COLO829 (cell line): ENCODE measurements at regions not wholly inside any gene's neighbourhood (a gene's known extent, or its start where the extent isn't known, plus 50 kb on each side); places are given as distances from the start of the nearest gene placed in this dataset.
"Not testable (repeated sequence)": the region's sequence is repeated elsewhere in the genome, so short reads cannot be mapped to it uniquely, and the experiment has no call there.

Experiments
- DNase-seq: peaks from one replicate; pipeline ENCODE4 v3.0.0; 2012; ENCODE audit warnings: low spot score

DNA sequence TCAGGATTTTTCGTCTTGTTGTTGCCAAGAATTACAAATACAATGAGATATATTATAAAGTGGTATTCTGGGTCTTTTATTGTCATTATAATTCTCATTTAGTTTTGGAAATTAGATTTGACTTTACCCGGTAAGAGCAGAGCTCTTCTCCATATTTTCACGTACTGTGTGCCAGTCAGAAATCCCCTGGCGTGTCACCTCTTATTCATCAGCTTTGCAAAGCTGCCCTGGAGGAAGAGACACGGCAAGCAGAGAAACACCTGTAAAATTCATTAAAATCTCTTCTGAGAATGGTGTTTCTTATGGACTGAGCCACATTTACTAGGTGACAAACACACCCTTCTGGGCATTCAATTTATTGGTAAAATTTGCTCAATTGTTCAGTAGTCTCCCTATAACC, 440.4 kb downstream of the HINT1 start:
- DNase-seq, result no peak

DNA sequence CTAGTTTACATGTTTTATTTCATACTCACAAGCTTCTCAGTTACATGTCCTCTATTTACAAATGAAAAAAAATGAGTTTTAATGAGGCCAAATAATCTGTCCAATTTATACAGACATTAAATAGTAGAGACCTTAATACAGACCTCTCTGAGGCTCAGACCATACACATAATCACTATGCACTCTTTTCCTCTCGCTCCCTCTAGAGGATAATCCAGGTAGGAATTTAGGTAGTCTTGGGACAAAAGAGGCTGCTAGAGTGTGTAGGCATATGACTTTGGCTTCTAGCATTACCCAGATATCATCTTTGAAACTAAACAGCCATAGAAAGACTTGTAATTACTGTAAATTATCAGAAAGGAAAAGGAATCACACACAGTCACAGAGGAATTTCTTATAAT, 444.7 kb downstream of the HINT1 start:
- peak; percentile 6 for DNase-seq

DNA sequence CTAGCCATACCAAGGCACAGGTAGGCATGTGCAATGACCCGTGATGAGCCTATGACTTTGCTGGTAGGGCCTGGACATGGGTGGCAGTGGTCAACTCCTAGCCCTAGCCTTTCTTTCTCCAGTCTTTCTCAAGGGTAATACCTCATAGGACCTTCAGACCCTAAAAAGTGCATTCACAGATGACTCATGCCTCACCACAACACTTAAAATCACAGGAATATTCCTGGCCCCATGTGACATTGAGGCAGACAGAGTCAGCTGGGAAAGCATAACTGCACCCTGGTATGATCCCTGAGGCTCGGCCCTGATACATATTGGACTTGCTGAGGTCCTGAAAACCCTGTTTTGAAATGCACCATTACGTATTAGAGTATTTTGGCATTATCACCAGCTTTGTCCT, 449.5 kb downstream of the HINT1 start:
- DNase-seq, result no peak

DNA sequence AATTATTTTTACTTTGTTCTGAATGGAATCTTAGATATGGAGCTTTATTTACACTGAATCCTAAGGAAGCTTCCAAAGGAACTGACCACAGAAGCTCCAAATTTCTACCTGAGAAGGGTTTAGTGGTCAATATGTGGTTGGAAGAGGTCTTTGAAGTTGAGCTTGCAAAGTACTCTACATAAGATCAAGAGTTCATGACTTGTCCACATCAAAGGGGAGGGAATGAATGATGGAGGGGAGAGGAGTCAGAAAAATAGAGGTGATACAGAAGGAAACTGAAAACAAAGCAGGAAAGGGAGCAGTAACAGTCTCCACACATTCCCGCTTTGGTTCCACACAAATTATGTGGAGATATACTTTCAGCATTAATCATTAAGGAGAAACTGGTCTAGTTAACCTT, 450.9 kb downstream of the HINT1 start:
- DNase-seq, result no peak

DNA sequence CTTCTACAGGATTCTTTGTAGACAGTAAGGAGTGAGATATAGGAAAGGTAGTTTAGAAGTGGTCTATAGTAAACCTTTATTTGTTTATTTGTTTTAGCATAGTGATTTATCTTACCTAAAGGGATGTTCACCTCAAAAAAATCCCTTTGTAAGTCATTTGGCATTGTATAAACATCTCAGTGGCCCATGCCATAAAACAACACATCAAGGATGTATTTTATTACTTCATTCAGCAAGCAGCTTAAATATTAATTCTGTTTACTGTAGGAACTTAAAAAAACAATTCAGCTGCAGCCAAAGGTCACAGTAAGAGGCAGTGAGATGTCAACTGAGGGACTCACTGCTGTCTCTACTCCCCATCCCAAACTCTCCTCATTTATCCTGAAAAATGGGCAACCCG, 452.7 kb downstream of the HINT1 start:
- DNase-seq, result no peak

DNA sequence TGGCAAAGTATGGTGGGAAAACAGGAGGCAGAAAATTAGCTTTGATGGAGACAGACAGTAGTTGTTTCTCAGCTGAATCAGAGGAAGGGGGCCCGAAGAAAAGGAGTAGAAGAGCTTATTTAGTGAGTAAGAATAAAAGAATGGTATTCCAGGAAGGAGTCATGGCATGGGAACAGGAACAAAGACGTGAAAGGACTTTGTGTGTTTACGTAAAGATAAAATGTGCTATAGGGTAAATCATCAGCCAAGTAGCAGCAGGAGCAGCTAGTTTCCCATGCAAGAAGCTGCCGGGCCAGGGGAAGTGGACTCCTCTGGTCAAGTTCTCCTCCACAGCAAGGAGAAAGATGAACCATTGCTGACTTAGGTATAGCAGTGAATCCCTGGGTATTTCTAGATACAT, 454.5 kb downstream of the HINT1 start:
- DNase-seq, result no peak

DNA sequence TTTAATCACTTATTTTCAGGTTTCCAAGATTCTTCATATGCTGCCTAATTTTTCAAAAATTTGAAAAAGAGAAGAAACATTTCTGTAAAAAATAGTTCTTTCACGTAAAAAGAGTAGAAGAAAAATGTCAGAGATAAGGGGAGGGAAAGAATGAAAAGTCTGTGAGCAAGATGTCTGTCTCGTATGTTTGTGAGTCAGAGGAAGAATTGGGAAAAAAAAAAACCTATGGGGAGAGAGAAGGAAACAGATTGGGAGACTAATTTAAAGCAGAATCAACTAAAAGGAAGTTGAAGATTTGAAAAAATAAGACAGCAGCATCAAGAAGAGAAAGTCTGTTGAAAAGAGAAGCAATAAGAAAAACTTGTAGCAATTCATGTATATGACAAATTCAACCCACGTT, 456.3 kb downstream of the HINT1 start:
- no peak for DNase-seq

DNA sequence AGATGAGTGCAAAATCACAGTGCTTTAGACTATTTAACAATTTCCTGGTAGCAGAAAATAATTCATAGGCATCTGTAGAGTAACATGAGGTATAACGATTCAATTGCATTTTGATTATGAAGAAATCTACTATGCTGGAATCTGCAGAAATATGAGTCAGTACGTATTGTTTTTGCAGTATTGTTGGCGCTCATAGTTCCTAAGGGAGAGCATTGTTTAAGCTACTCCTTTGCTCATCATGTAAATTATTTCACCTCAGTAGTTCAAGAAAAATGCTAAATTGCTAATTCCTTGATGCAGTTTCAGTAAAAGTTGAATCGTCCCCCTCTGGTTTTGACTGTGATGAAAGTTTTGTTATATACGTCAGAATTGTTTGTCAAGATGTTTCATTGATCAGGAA, 458.4 kb downstream of the HINT1 start:
- DNase-seq, result no peak

DNA sequence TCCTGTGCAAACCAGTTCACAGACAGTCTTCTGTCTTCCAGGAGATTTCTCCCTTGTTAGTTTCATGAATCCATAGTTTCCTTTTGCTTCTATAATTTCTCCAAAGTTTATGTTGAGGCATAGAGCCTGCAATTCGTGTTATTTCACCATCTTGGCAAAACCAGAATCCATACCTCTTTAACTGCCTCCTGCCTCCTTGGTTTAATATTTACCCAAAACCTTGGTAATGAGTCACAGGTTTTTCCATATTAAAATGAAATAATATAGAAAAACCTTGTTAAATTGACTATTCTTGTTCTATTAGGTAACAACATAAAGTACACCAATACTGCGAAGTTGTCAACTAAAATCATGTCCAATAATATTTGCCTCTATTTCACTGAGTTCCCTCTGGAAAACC, 459.7 kb downstream of the HINT1 start:
- no peak for DNase-seq

DNA sequence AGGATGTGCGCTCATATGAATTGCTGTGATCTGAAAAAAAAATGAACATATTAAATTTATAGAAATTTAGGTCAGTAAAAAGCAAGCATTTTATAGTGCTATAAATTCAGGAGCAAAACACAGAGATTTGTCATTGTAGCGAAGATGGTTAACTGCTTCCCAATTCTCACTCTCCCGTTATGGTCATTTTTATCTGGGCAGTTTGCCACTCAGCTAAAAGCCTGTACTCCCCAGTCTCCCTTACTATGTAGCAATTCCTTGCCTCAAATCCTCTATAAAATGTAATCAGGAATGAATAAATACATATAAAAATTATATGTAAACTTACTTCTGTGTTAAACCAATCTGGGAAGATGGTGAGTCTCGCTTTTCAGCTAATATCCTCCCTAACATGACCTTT, 471.5 kb downstream of the HINT1 start:
- DNase-seq, result no peak

DNA sequence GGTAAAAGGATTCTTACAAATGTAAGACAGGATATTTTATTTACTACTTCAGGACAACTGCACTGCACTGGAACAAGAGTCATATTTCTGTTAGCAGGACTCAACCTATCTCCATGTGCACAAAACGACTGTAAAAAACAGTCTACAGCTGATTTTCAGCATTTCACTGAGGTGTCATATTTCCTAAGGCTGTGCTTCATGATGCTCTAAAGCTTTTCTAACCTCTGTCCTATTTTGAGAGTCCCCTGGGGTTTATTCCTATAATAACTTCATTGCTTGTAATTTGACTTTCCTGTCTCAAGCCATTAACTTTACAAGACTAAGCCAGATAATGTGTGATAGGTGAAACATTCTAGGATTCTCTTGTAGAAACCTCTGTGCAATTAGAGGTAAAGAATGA, 472.3 kb downstream of the HINT1 start:
- DNase-seq, result no peak

DNA sequence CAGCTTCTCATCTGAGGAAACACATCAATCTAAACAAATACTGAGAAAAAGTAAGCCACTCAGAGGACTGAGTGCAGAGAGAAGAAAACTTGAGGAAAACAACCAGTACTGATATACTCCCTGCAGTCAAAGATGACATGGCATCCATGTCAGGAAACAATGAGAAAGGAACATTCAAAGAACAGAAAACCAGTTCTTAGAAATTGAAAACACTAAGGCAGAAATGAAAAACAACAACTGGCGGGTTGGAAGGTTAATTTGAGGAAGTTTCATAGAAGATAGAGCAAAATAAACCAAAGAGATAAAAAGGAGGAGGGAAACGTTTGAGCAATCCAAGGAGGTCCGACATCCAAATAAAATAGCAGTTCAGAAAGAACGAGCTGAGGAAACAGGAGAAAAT, 475.2 kb downstream of the HINT1 start:
- no peak for DNase-seq

DNA sequence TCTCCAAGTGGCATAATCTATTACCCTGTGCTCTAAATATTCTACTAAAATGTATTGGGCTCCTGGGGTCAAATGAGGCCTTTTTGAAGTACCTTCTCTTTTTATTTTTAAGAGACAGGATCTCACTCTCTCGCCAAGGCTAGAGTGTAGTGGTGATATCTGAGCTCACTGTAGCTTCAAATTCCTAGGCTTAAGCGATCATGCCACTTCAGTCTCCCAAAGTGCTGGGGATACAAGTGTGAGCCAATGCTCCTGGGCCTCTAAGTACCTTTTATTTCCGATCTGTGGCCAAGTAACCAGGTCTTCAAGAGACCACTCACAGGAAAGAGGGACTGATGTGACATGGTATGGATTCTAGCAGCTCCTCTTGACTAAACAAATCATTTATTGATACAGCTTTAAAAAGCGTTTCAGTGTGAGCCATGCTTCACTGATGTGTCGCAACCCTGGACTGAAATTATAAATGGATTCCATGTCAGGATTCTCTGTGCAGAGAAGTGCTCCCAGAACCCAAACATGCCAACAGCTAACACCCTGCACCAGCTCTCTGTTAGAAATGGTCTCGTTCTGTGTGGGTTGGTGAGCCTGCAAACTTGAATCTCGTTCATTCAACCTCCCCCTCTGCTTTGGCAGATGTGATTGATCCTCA, 477.8 kb downstream of the HINT1 start:
- DNase-seq, result no peak

DNA sequence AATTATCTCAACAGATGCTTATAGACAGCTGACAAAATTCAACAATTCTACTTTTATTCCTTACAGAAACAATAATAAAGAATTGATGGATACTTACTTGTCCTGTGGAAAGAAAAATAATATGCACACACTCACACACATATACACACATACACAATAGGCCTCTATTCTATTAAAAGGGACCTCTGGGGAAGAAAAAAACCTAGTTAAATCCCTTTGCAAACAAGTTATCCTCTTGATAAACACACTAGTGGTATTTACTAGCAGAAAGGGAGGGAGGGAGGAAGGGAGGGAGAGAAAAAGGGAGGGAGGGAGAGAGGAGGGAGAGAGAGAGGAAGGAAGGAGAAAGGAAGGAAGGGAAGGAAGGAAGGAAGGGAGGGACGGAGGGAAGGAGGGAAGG, 486.4 kb downstream of the HINT1 start:
- no peak for DNase-seq

DNA sequence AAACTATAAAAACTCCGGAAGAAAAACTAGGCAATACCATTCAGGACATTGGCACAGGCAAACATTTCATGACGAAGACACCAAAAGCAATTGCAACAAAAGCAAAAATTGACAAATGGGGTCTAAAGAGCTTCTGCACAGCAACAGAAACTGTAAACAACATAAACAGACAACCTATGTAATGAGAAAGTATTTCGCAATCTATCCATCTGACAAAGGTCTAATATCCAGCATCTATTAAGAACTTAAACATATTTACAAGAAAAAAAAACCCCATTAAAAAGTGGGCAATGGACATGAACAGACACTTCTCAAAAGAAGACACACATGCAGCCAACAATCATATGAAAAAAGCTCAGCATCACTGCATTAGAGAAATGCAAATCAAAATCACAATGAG, 498.6 kb downstream of the HINT1 start:
- DNase-seq, result no peak

DNA sequence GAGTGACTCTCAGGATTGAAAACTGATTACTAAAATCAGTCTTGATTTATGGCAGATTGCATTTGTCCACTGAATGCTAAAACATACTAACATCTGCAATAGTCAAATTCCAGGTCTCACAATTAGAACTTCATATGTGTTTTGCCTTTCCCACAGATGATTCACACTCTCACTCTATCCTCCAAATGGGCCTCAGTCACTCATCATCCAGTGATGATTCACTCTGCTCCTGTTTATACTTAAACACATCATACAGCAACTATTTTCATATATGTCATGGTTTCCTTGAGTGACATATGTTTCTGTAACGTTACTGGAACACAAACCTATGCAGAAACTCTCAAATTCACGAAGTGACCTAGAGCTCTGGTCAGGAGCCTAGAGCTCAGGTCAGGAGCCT, 512.9 kb downstream of the HINT1 start:
- DNase-seq, result no peak

DNA sequence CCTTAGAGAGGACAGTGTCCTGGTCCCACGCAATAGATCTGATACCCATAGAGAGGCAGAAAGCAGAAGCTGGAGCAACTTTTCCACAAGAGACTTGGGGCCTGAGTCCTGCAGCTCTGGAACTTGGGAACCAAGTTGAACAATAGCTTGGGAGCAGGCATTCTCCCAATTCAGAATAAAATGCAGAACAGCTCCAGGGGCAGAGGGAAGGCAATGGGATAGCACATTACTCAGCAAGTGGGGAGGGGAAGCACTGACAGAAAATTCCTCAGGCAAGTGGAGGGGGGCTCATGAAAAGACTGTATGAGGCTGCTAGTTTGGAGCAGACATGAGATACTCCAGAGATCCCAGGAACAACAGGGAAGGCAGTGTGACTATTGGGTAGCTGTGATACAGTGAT, 513.6 kb downstream of the HINT1 start:
- no peak for DNase-seq

DNA sequence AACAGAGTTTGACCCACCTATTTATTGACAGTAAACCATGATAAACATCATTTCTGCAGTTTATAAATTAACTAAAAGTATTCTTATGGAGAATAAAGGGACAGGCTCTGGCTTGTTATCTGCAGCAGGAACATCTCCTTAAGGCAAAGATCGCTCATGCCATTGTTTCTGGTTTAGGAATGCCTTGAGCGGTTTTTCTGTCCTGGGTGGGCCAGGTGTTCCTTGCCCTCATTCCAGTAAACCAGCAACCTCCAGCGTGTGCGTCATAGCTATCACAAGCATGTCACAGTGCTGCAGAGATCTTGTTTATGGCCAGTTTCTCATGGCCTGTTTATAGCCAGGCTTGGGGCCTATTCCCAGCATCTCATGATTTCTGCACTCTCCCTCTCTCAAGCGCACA, 521.7 kb downstream of the HINT1 start:
- DNase-seq, result no peak

DNA sequence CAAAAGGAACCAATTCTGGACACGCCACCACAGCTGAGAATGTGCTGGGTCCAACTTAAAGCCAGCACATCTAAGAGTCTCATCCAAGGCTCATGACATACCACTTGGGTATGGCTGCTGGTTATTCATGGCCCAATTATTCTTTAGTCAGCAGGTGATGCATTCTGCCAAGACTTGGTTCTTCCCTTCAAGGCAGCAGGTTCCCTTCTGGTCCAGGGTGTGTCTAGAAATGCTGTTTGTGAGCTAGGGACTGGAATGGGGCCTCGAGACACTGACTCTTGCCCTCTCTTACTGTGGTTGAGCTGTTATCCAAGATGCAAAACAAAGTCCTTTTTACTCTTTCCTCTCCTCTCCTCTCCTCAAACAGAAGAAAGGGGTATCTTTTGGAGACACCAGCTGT, 522.6 kb downstream of the HINT1 start:
- no peak for DNase-seq

DNA sequence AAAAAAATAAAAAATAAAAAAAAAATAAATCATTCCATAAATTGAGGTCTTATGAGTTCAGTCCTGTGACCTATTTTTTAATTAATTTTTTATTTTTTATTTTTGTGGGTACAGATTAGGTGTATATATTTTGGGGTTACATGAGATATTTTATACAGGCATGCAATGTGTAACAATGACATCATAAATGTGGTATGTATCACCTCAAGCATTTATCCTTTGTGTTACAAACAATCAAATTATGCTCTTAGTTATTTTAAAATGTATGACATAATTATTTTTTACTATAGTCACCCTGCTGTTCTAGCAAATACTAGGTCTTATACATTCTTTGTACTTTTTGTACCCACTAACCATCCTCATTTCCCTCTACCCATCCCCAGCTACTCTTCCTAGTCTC, 537.9 kb downstream of the HINT1 start:
- no peak for DNase-seq

DNA sequence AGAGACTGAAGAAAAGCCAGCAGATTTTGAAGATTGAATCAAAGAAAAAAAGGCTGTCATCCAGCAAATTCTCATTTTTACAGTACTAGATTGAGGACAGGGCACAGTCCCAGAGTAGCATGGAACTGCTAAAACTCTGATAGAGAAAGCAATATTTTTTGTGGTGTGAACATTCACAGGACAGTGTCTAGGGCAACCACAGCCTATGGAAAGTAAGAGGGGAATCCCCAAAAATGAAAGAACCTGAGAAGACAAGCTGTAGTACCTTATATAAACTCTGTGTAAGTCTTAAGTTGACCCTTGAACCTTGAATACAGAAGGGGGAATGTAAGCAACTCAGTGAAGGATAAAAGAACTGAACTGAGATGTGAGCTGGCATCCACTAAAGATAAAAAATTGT, 540.3 kb downstream of the HINT1 start:
- no peak for DNase-seq

DNA sequence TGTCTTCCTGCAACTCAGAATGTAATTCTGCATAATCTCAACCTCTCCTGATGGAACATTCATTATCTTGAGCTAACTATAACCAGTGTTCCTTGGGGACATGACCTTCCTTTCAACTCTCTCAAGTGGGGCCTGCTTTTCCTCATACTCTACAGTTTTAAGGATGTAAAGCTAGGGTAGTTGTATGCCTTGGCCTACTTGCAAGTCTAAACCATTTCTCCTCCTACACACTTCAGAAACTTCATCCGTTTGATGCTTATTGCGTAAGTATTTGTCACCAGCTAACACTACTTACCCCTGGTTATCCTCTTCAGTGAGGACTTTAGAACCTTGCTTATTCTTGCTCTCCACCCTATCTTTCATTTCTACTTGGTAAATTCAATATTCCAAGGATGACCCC, 548.9 kb downstream of the HINT1 start:
- no peak for DNase-seq

DNA sequence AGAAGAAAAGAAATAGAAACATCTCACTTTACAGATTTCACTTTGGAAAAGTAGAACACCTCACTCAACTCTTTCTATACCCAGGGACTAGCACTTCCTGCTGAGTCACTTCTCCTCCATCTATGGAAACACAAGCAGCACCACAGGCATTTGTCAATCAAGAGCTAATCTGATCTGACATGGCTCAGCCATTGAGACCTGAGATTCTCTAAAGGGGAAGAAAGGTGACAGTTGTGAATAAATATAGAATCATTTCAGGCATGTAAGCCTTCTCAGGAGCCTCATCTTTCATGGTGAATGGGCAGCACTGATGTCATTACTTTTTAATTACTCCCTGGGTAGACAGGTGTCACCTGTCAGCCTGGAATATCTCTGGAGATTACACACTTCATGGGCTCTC, 559.8 kb downstream of the HINT1 start:
- DNase-seq, result no peak

DNA sequence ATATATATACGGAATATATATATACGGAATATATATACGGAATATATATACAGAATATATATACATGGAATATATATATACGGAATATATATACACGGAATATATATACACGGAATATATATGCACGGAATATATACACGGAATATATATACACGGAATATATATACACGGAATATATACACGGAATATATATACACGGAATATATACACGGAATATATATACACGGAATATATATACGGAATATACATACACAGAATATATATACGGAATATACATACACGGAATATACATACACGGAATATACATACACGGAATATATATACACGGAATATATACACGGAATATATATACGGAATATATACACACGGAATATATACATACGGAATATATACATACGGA, 568.4 kb downstream of the HINT1 start:
- DNase-seq, result not testable (repeated sequence)

DNA sequence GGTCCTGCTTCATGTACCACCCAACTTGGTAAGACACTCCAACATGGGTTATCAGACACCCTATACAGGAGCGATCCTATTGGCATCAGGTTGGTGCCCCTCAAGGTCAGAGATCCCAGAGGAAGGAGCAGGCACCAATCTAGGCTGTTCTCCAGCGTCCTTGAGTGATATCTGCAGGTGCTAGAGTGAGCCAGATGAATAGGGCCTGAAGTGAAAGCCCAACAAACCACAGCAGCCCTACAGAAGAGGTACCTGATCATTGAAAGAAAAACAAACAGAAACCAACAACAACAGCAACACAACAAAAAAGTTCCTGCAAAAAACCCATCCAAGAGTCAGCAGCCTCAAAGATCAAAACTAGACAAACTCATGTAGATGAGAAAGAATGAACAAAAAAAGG, 584.8 kb downstream of the HINT1 start:
- no peak for DNase-seq
